Activated CD8-positive, alpha-beta T cell treated with anti-CD3 and anti-CD28 coated beads for 36 hours (primary cell): ENCODE measurements at regions not wholly inside any gene's neighbourhood (a gene's known extent, or its start where the extent isn't known, plus 50 kb on each side); places are given as distances from the start of the nearest gene placed in this dataset.
"Not testable (repeated sequence)": the region's sequence is repeated elsewhere in the genome, so short reads cannot be mapped to it uniquely, and the experiment has no call there.

Source experiments
- ATAC-seq: fragments of 200-7000 bp; cut with Tn5 transposase; one replicate; pipeline ENCODE4 v1.10.0; 2021; ENCODE audit warnings: mild to moderate bottlenecking, moderate library complexity
- CTCF ChIA-PET: fragments of 350-600 bp; sonication (Branson Sonifier 250); formaldehyde crosslinking; loops from one replicate; lab custom pipeline; 2021; ENCODE audit warnings: antibody characterized with exemption; lab: Charles Lee
- POLR2A ChIA-PET: fragments of 350-600 bp; sonication (Branson Sonifier 250); formaldehyde crosslinking; loops from one replicate; lab custom pipeline; 2021; ENCODE audit warnings: antibody characterized with exemption; lab: Charles Lee
- DNase-seq: peaks from one replicate; pipeline ENCODE4 v3.0.0-alpha.2; 2020
- H3K27ac Mint-ChIP-seq: one replicate; pipeline ENCODE4 v1.8.0; 2021; ENCODE audit warnings: mild to moderate bottlenecking, mixed read lengths
- H3K27me3 Mint-ChIP-seq: one replicate; pipeline ENCODE4 v1.8.0; 2021; ENCODE audit warnings: mixed read lengths
- H3K36me3 Mint-ChIP-seq: one replicate; pipeline ENCODE4 v1.8.0; 2021; ENCODE audit warnings: low read depth, mixed read lengths
- H3K4me1 Mint-ChIP-seq: one replicate; pipeline ENCODE4 v1.8.0; 2021; ENCODE audit warnings: low read depth, mixed read lengths
- H3K4me3 Mint-ChIP-seq: one replicate; pipeline ENCODE4 v1.8.0; 2021; ENCODE audit warnings: mild to moderate bottlenecking, moderate library complexity, mixed read lengths
- H3K9me3 Mint-ChIP-seq: one replicate; pipeline ENCODE4 v1.8.0; 2021; ENCODE audit warnings: mixed read lengths
- CTCF ChIP-seq: fragments of 200-600 bp; IDR thresholded peaks from one replicate; pipeline ENCODE4 v1.8.0; 2022; ENCODE audit warnings: antibody characterized with exemption, mild to moderate bottlenecking
- intact Hi-C: fragments of 100-400 bp; cut with micrococcal nuclease; formaldehyde crosslinking; loops from one replicate; pipeline ENCODE4 v1.10.0; 2022

GRCh38 chr18:63054901-63055584 lies 264.5 kb downstream of the BCL2 start:
- DNase-seq (no peak), ATAC-seq (no peak)
- ChIA-PET CTCF (no interaction called here), POLR2A (interaction anchor here (1.2 kb wide), 1 partner anchor 33 kb away, joined by 4 read pairs; no protein-coding TSS in a partner anchor)
- Mint-ChIP-seq H3K4me3 (no peak overlapping the region), H3K27me3 (peaks cover 1% of the 10 kb centered on the region), H3K36me3 (no peaks in the 10 kb centered on the region), H3K4me1 (peaks cover 13% of the 10 kb centered on the region), H3K27ac (no peak overlapping the region), H3K9me3 (no peaks in the 10 kb centered on the region)
- intact Hi-C loops = no loop called here
- no peak for TF ChIP-seq CTCF

DNA sequence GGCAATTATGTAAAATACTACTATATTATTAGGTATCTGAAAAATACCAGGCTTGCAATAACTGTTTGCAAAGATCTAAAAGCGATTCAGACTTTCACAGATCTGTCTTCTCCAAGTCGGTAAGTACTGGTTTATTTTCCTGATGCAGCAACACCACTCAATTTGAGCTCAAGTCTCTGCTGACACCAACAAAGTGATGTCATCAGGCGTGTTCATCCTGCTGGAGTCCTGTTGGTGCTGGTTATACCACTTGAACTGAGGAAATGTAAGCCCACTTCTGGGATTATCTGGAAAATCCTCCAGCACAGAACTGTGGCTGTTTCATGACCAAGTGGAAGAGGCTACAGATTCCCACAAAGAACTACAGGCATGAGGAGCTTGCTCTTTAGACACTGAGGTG lies 267.6 kb downstream of the BCL2 start:
- intact Hi-C loops = no loop called here
- Mint-ChIP-seq H3K9me3 (no peaks in the 10 kb centered on the region), H3K4me3 (no peak overlapping the region), H3K4me1 (peaks cover 18% of the 10 kb centered on the region), H3K27me3 (peaks cover 1% of the 10 kb centered on the region), H3K36me3 (no peaks in the 10 kb centered on the region), H3K27ac (no peak overlapping the region)
- POLR2A ChIA-PET = interaction anchor here (1.2 kb wide), 1 partner anchor 55 kb away, joined by 4 read pairs; no protein-coding TSS in a partner anchor
- no peak for TF ChIP-seq CTCF
- ATAC-seq = no peak
- CTCF ChIA-PET = no interaction called here
- DNase-seq = no peak

DNA sequence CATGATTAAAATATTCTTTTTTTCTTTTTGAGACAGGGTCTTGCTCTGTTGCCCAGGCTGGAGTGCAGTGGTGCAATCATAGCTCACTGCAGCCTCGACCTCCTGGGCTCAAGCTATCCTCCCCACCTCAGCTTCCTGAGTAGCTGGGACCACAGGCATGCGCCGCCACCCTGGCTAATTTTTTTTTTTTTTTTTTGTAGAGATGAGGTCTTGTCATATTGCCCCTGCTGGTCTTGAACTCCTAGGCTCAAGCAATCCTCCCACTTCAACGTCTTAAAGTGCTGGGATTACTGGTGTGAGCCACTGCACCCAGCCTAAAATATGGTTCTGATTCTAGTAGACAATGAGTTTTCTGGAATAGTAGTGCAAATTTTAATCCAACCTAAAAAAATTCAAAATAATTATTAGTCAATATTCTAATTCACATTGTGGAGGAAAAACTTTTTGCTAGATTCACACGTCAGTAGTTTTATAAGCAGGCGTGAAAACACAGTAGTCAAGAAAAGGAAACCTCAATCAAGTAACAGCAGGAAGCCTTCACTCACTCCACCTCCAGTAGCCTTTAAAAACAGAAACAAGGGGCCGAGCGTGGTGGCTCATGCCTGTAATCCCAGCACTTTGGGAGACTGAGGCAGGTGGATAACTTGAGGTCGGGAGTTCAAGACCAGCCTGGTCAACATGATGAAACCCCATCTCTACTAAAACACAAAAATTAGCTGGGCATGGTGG lies 268.7 kb downstream of the BCL2 start:
- H3K27ac Mint-ChIP-seq, H3K4me3 Mint-ChIP-seq, H3K36me3 Mint-ChIP-seq, H3K9me3 Mint-ChIP-seq, H3K27me3 Mint-ChIP-seq, intact Hi-C loops: not testable (repeated sequence)
- peak; percentile 49 for ATAC-seq
- ChIA-PET POLR2A (interaction anchor here (1.2 kb wide), 1 partner anchor 56 kb away, joined by 4 read pairs; no protein-coding TSS in a partner anchor), CTCF (interaction anchor here (1.6 kb wide), 1 partner anchor 8 kb away, joined by 6 read pairs; no protein-coding TSS in a partner anchor)
- H3K4me1 Mint-ChIP-seq = peaks cover 18% of the 10 kb centered on the region
- peak; percentile 13 for DNase-seq

DNA sequence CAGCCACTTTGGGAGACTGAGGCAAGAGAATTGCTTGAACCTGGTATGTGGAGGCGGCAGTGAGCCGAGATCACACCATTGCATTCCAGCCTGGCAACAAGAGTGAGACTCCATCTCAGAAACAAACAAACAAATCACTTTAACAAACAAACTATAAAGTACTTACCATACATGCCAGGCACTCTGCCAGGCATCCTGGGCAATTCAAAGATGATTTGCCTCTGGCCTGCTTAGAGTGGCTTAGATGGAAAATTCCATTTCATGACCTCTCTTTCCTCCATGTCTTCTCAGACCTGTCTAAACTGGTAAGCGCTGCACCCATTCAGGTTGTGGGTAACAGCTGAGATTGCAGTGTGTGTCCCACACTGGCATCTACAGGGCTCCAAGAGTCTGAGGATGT lies 273.2 kb downstream of the BCL2 start:
- DNase-seq (no peak), ATAC-seq (no peak)
- Mint-ChIP-seq H3K27me3 (peaks cover 5% of the 10 kb centered on the region), H3K36me3 (no peaks in the 10 kb centered on the region), H3K4me1 (peaks cover 21% of the 10 kb centered on the region), H3K27ac (no peak overlapping the region), H3K4me3 (no peak overlapping the region), H3K9me3 (peaks cover 8% of the 10 kb centered on the region)
- intact Hi-C loops = no loop called here
- ChIA-PET POLR2A (no interaction called here), CTCF (no interaction called here)
- TF ChIP-seq CTCF = no peak

GRCh38 chr18:63043516-63043915 lies 276.1 kb downstream of the BCL2 start:
- H3K4me3 Mint-ChIP-seq = no peak overlapping the region
- no peak for TF ChIP-seq CTCF
- peaks cover 23% of the 10 kb centered on the region for H3K4me1 Mint-ChIP-seq
- POLR2A ChIA-PET = interaction anchor here (0.7 kb wide), 1 partner anchor 16 kb away, joined by 3 read pairs; no protein-coding TSS in a partner anchor
- no peak for ATAC-seq
- H3K36me3 Mint-ChIP-seq = no peaks in the 10 kb centered on the region
- intact Hi-C loops = no loop called here
- no peak overlapping the region for H3K27ac Mint-ChIP-seq
- H3K9me3 Mint-ChIP-seq = peaks cover 10% of the 10 kb centered on the region
- peaks cover 5% of the 10 kb centered on the region for H3K27me3 Mint-ChIP-seq
- no peak for DNase-seq
- CTCF ChIA-PET = interaction anchor here (1.0 to 1.4 kb wide), 3 partner anchors 10 to 297 kb away, joined by 3 read pairs; no protein-coding TSS in a partner anchor
